ENCODE measurements at regions not wholly inside any gene's neighbourhood (a gene's known extent, or its start where the extent isn't known, plus 50 kb on each side); places are given as distances from the start of the nearest gene placed in this dataset.

DNA sequence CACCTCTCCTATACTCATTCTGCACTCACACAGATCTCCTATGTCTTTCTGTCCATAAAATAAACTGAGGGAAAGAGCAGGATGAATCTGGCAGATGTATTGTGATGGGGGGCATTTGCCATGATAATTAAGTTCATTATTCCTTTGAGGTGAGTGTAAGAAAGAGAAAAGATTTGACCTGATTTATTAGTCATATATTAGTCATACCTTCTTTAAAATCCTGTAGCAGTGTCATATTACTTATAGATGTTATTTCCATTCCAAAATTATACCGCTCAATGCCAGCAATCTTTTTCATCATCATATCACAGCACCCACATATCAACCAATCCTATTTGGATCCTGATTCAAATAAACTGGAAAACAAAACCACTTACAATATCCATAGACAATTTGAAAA lies 733.3 kb upstream of the SLC35B3 start:
- POLR2A ChIA-PET, result no interaction called here
- BruUV-seq (replicated peaks), result no TSS peak
- ATAC-seq, result no peak

DNA sequence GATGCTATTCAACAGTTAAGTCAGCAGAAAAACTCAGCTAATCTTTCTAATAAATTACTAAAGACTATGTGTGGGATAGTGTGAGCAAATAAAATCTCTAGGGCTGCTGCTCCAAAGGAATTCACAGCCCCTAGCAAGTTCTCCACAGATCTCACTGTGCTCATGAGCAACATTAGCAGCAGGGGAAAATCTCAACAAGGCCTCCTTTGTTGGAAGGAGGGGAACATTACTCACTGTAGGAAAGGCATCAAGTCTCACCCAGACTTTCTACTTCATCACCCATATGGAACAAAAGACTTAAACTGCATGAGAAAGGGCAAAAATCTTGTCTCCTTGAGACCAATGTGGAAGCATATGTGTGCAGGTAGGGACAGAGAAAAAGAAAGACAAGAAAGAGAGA lies 726.4 kb upstream of the SLC35B3 start:
- H3K27me3 ChIP-seq (ENCODE audit: insufficient read depth, low read length), result no peaks in the 10 kb centered on the region
- H3K4me1 ChIP-seq (ENCODE audit: control insufficient read depth in 1 of 2, insufficient read depth in 2 of 2, low read length in 2 of 2), result no peaks in the 10 kb centered on the region
- no peak overlapping the region for H3K4me3 ChIP-seq (replicated peaks in 1 of 2; ENCODE audit: low read depth in 1 of 2, low read length in 2 of 2)
- H3K9me3 ChIP-seq (ENCODE audit: control insufficient read depth in 1 of 2, insufficient read depth in 1 of 2, low read depth in 1 of 2, low read length in 2 of 2), result no peaks in the 10 kb centered on the region
- ATAC-seq (no peak), DNase-seq (ENCODE audit: low read depth, low spot score) (no peak)
- no peak overlapping the region for H2AFZ ChIP-seq (ENCODE audit: low read depth, low read length, poor library complexity, severe bottlenecking)
- ChIA-PET POLR2A (no interaction called here), CTCF (no interaction called here), RAD21 (ENCODE audit: low non-redundant PET in 1 of 2, low total read pairs in 2 of 2, uncharacterized antibody in 2 of 2, unreplicated experiment in 2 of 2) (no interaction called here)
- no peaks in the 10 kb centered on the region for H3K79me2 ChIP-seq (ENCODE audit: insufficient read depth, low read length)
- no peak overlapping the region for H3K4me2 ChIP-seq (ENCODE audit: low read length)
- H3K36me3 ChIP-seq (ENCODE audit: control insufficient read depth in 1 of 2, insufficient read depth in 2 of 2, low read length in 2 of 2), result no peaks in the 10 kb centered on the region
- H3K27ac ChIP-seq (ENCODE audit: low read depth, low read length), result no peak overlapping the region
- BruUV-seq (replicated peaks), result no TSS peak
- H3K9me2 ChIP-seq (ENCODE audit: insufficient read depth), result no peaks in the 10 kb centered on the region
- no peak overlapping the region for H3K9ac ChIP-seq (ENCODE audit: low read length)
- TF ChIP-seq, protein P1, sequence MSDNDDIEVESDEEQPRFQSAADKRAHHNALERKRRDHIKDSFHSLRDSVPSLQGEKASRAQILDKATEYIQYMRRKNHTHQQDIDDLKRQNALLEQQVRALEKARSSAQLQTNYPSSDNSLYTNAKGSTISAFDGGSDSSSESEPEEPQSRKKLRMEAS (IDR thresholded peaks at IDR 0.05), result no peak
- TF ChIP-seq RAD21 (IDR thresholded peaks at IDR 0.05; ENCODE audit: low read depth) (no peak), EGR1 (IDR thresholded peaks at IDR 0.05; ENCODE audit: low read depth) (no peak), TCF7L2 (IDR thresholded peaks at IDR 0.05; ENCODE audit: borderline replicate concordance, extremely low read depth, insufficient read depth, insufficient read length) (no peak), POLR2AphosphoS5 (IDR thresholded peaks at IDR 0.05; ENCODE audit: low read depth, low read length) (no peak), JUND (IDR thresholded peaks at IDR 0.05) (no peak), CEBPB (IDR thresholded peaks at IDR 0.05; ENCODE audit: low read depth) (no peak), ELF1 (IDR thresholded peaks at IDR 0.05; ENCODE audit: borderline replicate concordance, low read depth) (no peak), SRF (IDR thresholded peaks at IDR 0.05; ENCODE audit: low read depth) (no peak), YY1 (IDR thresholded peaks at IDR 0.05; ENCODE audit: extremely low read depth, insufficient replicate concordance, low read depth, low read length) (no peak), ZNF274 (IDR thresholded peaks at IDR 0.05; ENCODE audit: low read depth, low read length) (no peak), CBX3 (IDR thresholded peaks at IDR 0.05; ENCODE audit: low read depth) (no peak), EZH2phosphoT487 (IDR thresholded peaks at IDR 0.05; ENCODE audit: borderline replicate concordance) (no peak), FOSL1 (IDR thresholded peaks at IDR 0.05; ENCODE audit: low read depth) (no peak), SIN3A (IDR thresholded peaks at IDR 0.05; ENCODE audit: low read depth) (no peak), EZH2 (IDR thresholded peaks at IDR 0.05) (no peak)
- TF ChIP-seq, protein P2, sequence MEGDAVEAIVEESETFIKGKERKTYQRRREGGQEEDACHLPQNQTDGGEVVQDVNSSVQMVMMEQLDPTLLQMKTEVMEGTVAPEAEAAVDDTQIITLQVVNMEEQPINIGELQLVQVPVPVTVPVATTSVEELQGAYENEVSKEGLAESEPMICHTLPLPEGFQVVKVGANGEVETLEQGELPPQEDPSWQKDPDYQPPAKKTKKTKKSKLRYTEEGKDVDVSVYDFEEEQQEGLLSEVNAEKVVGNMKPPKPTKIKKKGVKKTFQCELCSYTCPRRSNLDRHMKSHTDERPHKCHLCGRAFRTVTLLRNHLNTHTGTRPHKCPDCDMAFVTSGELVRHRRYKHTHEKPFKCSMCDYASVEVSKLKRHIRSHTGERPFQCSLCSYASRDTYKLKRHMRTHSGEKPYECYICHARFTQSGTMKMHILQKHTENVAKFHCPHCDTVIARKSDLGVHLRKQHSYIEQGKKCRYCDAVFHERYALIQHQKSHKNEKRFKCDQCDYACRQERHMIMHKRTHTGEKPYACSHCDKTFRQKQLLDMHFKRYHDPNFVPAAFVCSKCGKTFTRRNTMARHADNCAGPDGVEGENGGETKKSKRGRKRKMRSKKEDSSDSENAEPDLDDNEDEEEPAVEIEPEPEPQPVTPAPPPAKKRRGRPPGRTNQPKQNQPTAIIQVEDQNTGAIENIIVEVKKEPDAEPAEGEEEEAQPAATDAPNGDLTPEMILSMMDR (IDR thresholded peaks at IDR 0.05 in 2 of 3, conservative IDR thresholded peaks at IDR 0.05 in 1 of 3; ENCODE audit: borderline replicate concordance in 1 of 3, insufficient read depth in 1 of 3, low read depth in 2 of 3, low read length in 2 of 3), result no peak
- TF ChIP-seq, protein P3, sequence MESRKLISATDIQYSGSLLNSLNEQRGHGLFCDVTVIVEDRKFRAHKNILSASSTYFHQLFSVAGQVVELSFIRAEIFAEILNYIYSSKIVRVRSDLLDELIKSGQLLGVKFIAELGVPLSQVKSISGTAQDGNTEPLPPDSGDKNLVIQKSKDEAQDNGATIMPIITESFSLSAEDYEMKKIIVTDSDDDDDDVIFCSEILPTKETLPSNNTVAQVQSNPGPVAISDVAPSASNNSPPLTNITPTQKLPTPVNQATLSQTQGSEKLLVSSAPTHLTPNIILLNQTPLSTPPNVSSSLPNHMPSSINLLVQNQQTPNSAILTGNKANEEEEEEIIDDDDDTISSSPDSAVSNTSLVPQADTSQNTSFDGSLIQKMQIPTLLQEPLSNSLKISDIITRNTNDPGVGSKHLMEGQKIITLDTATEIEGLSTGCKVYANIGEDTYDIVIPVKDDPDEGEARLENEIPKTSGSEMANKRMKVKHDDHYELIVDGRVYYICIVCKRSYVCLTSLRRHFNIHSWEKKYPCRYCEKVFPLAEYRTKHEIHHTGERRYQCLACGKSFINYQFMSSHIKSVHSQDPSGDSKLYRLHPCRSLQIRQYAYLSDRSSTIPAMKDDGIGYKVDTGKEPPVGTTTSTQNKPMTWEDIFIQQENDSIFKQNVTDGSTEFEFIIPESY (IDR thresholded peaks at IDR 0.05; ENCODE audit: extremely low read depth, insufficient replicate concordance, low read length), result no peak
- no peaks in the 10 kb centered on the region for H4K20me1 ChIP-seq (ENCODE audit: insufficient read depth)
- intact Hi-C loops (cut with micrococcal nuclease), result no loop called here

More for the DNA sequence above, 733.3 kb upstream of the SLC35B3 start:
- Histone ChIP-seq H3K9me3 (ENCODE audit: control insufficient read depth in 1 of 2, insufficient read depth in 1 of 2, low read depth in 1 of 2, low read length in 2 of 2) (no peaks in the 10 kb centered on the region), H3K4me2 (ENCODE audit: low read length) (no peak overlapping the region), H3K79me2 (ENCODE audit: insufficient read depth, low read length) (no peaks in the 10 kb centered on the region), H3K27me3 (ENCODE audit: insufficient read depth, low read length) (no peaks in the 10 kb centered on the region), H3K9ac (ENCODE audit: low read length) (no peak overlapping the region), H3K27ac (ENCODE audit: low read depth, low read length) (no peak overlapping the region), H3K9me2 (ENCODE audit: insufficient read depth) (no peaks in the 10 kb centered on the region), H3K4me1 (ENCODE audit: control insufficient read depth in 1 of 2, insufficient read depth in 2 of 2, low read length in 2 of 2) (no peaks in the 10 kb centered on the region; a peak in 1 of 4 replicates), H3K36me3 (ENCODE audit: control insufficient read depth in 1 of 2, insufficient read depth in 2 of 2, low read length in 2 of 2) (no peaks in the 10 kb centered on the region), H2AFZ (ENCODE audit: low read depth, low read length, poor library complexity, severe bottlenecking) (no peak overlapping the region), H3K4me3 (replicated peaks in 1 of 2; ENCODE audit: low read depth in 1 of 2, low read length in 2 of 2) (no peak overlapping the region), H4K20me1 (ENCODE audit: insufficient read depth) (no peaks in the 10 kb centered on the region)
- no peak for DNase-seq (ENCODE audit: low read depth, low spot score)
- TF ChIP-seq, protein P4, sequence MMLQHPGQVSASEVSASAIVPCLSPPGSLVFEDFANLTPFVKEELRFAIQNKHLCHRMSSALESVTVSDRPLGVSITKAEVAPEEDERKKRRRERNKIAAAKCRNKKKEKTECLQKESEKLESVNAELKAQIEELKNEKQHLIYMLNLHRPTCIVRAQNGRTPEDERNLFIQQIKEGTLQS (IDR thresholded peaks at IDR 0.05), result no peak
- TF ChIP-seq FOSL1 (IDR thresholded peaks at IDR 0.05; ENCODE audit: low read depth), result peak; percentile 45
- RAD21 ChIA-PET (ENCODE audit: low non-redundant PET in 1 of 2, low total read pairs in 2 of 2, uncharacterized antibody in 2 of 2, unreplicated experiment in 2 of 2), result no interaction called here
- CTCF ChIA-PET, result no interaction called here
- intact Hi-C loops (cut with micrococcal nuclease), result no loop called here
